ENCODE measurements at regions not wholly inside any gene's neighbourhood (a gene's known extent, or its start where the extent isn't known, plus 50 kb on each side); places are given as distances from the start of the nearest gene placed in this dataset.

- H3K27ac ChIP-seq, result no peak overlapping the region
- no peak for TF ChIP-seq CTCF (conservative IDR thresholded peaks at IDR 0.05)
Observed at GRCh38 chr12:97951239-97951638, 488.6 kb downstream of the RMST start.

GRCh38 chr12:97951717-97952116 is 489.1 kb downstream of the RMST start:
- no peak for TF ChIP-seq CTCF (conservative IDR thresholded peaks at IDR 0.05)

GRCh38 chr12:97957109-97957508 is 494.5 kb downstream of the RMST start:
- no peak overlapping the region for H3K27ac ChIP-seq
- TF ChIP-seq CTCF (conservative IDR thresholded peaks at IDR 0.05), result no peak

More at GRCh38 chr12:97951717-97952116, 489.1 kb downstream of the RMST start:
- H3K27ac ChIP-seq, result no peak overlapping the region

GRCh38 chr12:97960225-97960624 is 497.6 kb downstream of the RMST start:
- TF ChIP-seq CTCF (conservative IDR thresholded peaks at IDR 0.05), result no peak
- no peak overlapping the region for H3K27ac ChIP-seq

- peak; percentile 89 for TF ChIP-seq CTCF (conservative IDR thresholded peaks at IDR 0.05)
Observed at GRCh38 chr12:97960741-97961608, 498.4 kb downstream of the RMST start.

GRCh38 chr12:97967831-97968230 is 505.2 kb downstream of the RMST start:
- no peak for TF ChIP-seq CTCF (conservative IDR thresholded peaks at IDR 0.05)
- no peak overlapping the region for H3K27ac ChIP-seq

More at GRCh38 chr12:97960741-97961608, 498.4 kb downstream of the RMST start:
- no peak overlapping the region for H3K27ac ChIP-seq

- H3K27ac ChIP-seq, result no peak overlapping the region
Observed at GRCh38 chr12:97968641-97969197, 506.1 kb downstream of the RMST start.

More at GRCh38 chr12:97968641-97969197, 506.1 kb downstream of the RMST start:
- no peak for TF ChIP-seq CTCF (conservative IDR thresholded peaks at IDR 0.05)
